K562 (cell line): ENCODE measurements at regions not wholly inside any gene's neighbourhood (a gene's known extent, or its start where the extent isn't known, plus 50 kb on each side); places are given as distances from the start of the nearest gene placed in this dataset.

ENCODE experiments used
- ATAC-seq: fragments of 200-7000 bp; cut with Tn5 transposase; 3 replicates; pipeline ENCODE4 v1.9.1; 2020; ENCODE audit warnings: moderate library complexity
- BruUV-seq: library from RNA; stranded (reverse); fragments of 400-500 nt; replicated peaks from 2 replicates; lab custom pipeline; 2021; lab: Mats Ljungman, UMichigan
- CTCF ChIA-PET: fragments of 300-600 bp; formaldehyde crosslinking; extraction: SDS; loops from one replicate; lab custom pipeline; 2021; ENCODE audit warnings: low intra/inter-chr PET ratio; lab: Yijun Ruan, JAX
- POLR2A ChIA-PET: fragments of 300-600, 350-650 bp; sonication (Branson Sonifier 250); formaldehyde crosslinking; extraction: SDS; loops from one replicate; lab custom pipeline; 2021; ENCODE audit warnings: antibody characterized with exemption, inconsistent platforms; lab: Yijun Ruan, JAX
- DNase-seq, 4 experiments: peaks; one replicate each; pipeline versions ENCODE4 v3.0.0 to v3.0.0-alpha.2; 2011 to 2018; ENCODE audit warnings: low spot score in 3 of 4, mixed read lengths in 3 of 4; ENCODE audit errors: extremely low read depth in 1 of 4
- FAIRE-seq: peaks from 2 replicates; lab custom pipeline; 2011; peaks lifted over from hg19 to GRCh38; lab: Jason Lieb, UNC
- H2AFZ ChIP-seq: 2 replicates; pipeline ENCODE4 v1.6.0; 2011; ENCODE audit warnings: low read depth, low read length, control low read depth, inconsistent platforms
- H3K27ac ChIP-seq: fragments of 200-600 bp; 3 replicates; pipeline ENCODE4 v1.8.0; 2011; ENCODE audit warnings: low read depth, mild to moderate bottlenecking, control low read depth, inconsistent platforms, low read length, moderate library complexity, mixed read lengths; ENCODE audit errors: extremely low read depth
- H3K27me3 ChIP-seq, 2 experiments: fragments of 300-600 bp in 1 of 2; 2 replicates in 1 of 2; 3 replicates in 1 of 2; pipeline versions ENCODE4 v1.6.0 to v1.8.0; 2011; ENCODE audit warnings: inconsistent platforms in 2 of 2, low read length in 2 of 2, mild to moderate bottlenecking in 1 of 2, mixed read lengths in 1 of 2, moderate library complexity in 1 of 2; ENCODE audit not compliant: control insufficient read depth in 2 of 2, insufficient read depth in 2 of 2
- H3K36me3 ChIP-seq: fragments of 300-600 bp; 3 replicates; pipeline ENCODE4 v1.8.0; 2011; ENCODE audit warnings: mild to moderate bottlenecking, low read length, inconsistent platforms; ENCODE audit not compliant: control insufficient read depth, insufficient read depth
- H3K4me1 ChIP-seq, 2 experiments: fragments of 200-600 bp in 1 of 2; replicated peaks in 1 of 2; 2 replicates in 1 of 2; 3 replicates in 1 of 2; pipeline versions ENCODE4 v1.5.1 to v1.8.0; 2011; ENCODE audit warnings: inconsistent platforms in 2 of 2, low read length in 2 of 2, mild to moderate bottlenecking in 1 of 2, mixed read lengths in 1 of 2, moderate library complexity in 1 of 2; ENCODE audit not compliant: control insufficient read depth in 2 of 2, insufficient read depth in 2 of 2
- H3K4me2 ChIP-seq: 2 replicates; pipeline ENCODE4 v1.6.1; 2011; ENCODE audit warnings: low read length, control low read depth, inconsistent platforms, mixed read lengths; ENCODE audit not compliant: insufficient read depth
- H3K4me3 ChIP-seq: fragments of 200-600 bp; sonication (generic), shearing (Covaris generic); 2 replicates; pipeline ENCODE4 v1.5.1; 2016; ENCODE audit warnings: control low read depth, inconsistent platforms
- H3K79me2 ChIP-seq: fragments of 200-600 bp; 3 replicates; pipeline ENCODE4 v1.8.0; 2011; ENCODE audit warnings: low read length, inconsistent platforms; ENCODE audit not compliant: control insufficient read depth, insufficient read depth
- H3K9ac ChIP-seq, 2 experiments: 2 replicates each; pipeline versions ENCODE4 v1.6.0 to v1.6.1; 2011; ENCODE audit warnings: low read depth in 2 of 2, low read length in 2 of 2, control low read depth in 1 of 2, inconsistent platforms in 1 of 2, mild to moderate bottlenecking in 1 of 2, mixed read lengths in 1 of 2; ENCODE audit not compliant: insufficient read depth in 1 of 2
- H3K9me1 ChIP-seq: one replicate; pipeline ENCODE4 v1.6.0; 2011; ENCODE audit warnings: inconsistent platforms, mild to moderate bottlenecking, low read length, moderate library complexity; ENCODE audit not compliant: control insufficient read depth, insufficient read depth
- H3K9me3 ChIP-seq: replicated peaks from 2 replicates; pipeline ENCODE4 v1.5.1; 2011; ENCODE audit warnings: low read depth, low read length, inconsistent platforms; ENCODE audit not compliant: control insufficient read depth, insufficient read depth
- H4K20me1 ChIP-seq: replicated peaks from 2 replicates; pipeline ENCODE4 v1.6.1; 2011; ENCODE audit warnings: low read length, inconsistent platforms, mixed read lengths; ENCODE audit not compliant: control insufficient read depth, insufficient read depth
- ARHGAP35 ChIP-seq: fragments of 450-650 bp; IDR thresholded peaks from 2 replicates; pipeline ENCODE4 v1.6.1; 2018; ENCODE audit not compliant: partially characterized antibody
- CHD2 ChIP-seq: IDR thresholded peaks from 2 replicates; pipeline ENCODE4 v1.6.1; 2011; ENCODE audit warnings: low read depth, low read length
- FOXP1 ChIP-seq: sonication (generic); formaldehyde crosslinking; IDR thresholded peaks from 2 replicates; pipeline ENCODE4 v1.8.0; 2022; ENCODE audit warnings: mild to moderate bottlenecking, missing genetic modification reagents
- GABPB2 ChIP-seq: fragments of 250-450 bp; sonication (Bioruptor Pico); conservative IDR thresholded peaks from 2 replicates; pipeline ENCODE4 v1.5.1; 2021; ENCODE audit warnings: mild to moderate bottlenecking
- HDAC2 ChIP-seq: fragments of 450-650 bp; IDR thresholded peaks from 2 replicates; pipeline ENCODE4 v1.6.1; 2016; ENCODE audit warnings: mild to moderate bottlenecking
- TEAD4 ChIP-seq, 2 experiments: sonication (generic) in 1 of 2; formaldehyde crosslinking in 1 of 2; IDR thresholded peaks; 2 replicates each; pipeline versions ENCODE4 v1.6.1 to v1.8.0; 2012 to 2022; ENCODE audit warnings: borderline replicate concordance in 1 of 2, inconsistent platforms in 1 of 2, low read length in 1 of 2, mild to moderate bottlenecking in 1 of 2, missing genetic modification reagents in 1 of 2
- THRAP3 ChIP-seq: fragments of 450-650 bp; IDR thresholded peaks from 2 replicates; pipeline ENCODE4 v1.6.1; 2016; ENCODE audit warnings: mild to moderate bottlenecking, inconsistent platforms, borderline replicate concordance
- ZNF41 ChIP-seq: fragments of 250-450 bp; sonication (Bioruptor Pico); conservative IDR thresholded peaks from 2 replicates; pipeline ENCODE4 v1.4.0; 2020; ENCODE audit warnings: mild to moderate bottlenecking
- WGBS: fragments of 100-300 bp; shearing (Covaris generic); methylation state at CpG from one replicate; pipeline ENCODE4 v1.1.6; 2016; ENCODE audit warnings: low coverage, mixed read lengths; ENCODE audit not compliant: insufficient coverage; ENCODE audit errors: missing lambda C conversion rate; 5-methylcytosine and 5-hydroxymethylcytosine counted together
- in situ Hi-C: fragments of 300-500 bp; cut with MboI; formaldehyde crosslinking; loops from 4 replicates; pipeline ENCODE4 v1.15.0; 2018; ENCODE audit warnings: inconsistent platforms, mixed read lengths
- intact Hi-C: fragments of 100-400 bp; cut with micrococcal nuclease; formaldehyde crosslinking; loops from 2 replicates; pipeline ENCODE4 v1.14.2; 2022

GRCh38 chr3:72298201-72299152 lies 513.5 kb upstream of the PROK2 start (continued):
- TF ChIP-seq TEAD4 (IDR thresholded peaks at IDR 0.05; ENCODE audit: low read length) = no peak
- no peak for TF ChIP-seq TEAD4 (CRISPR knock-in tag; IDR thresholded peaks at IDR 0.05; ENCODE audit: borderline replicate concordance)
- TF ChIP-seq CHD2 = no peak
- no peak for TF ChIP-seq GABPB2 (CRISPR knock-in tag)
- TF ChIP-seq, all 486 proteins: peak for 2

GRCh38 chr3:72297481-72297880 lies 512.5 kb upstream of the PROK2 start:
- no peak overlapping the region for H3K9ac ChIP-seq
- H3K27ac ChIP-seq = no peak overlapping the region
- peaks cover 0 to 3% of the 10 kb centered on the region in 2 experiments; a peak in 4 of 5 replicates for H3K4me1 ChIP-seq
- H3K4me2 ChIP-seq = no peak overlapping the region
- CTCF ChIA-PET = no interaction called here
- ATAC-seq = no peak
- no peak overlapping the region for H2AFZ ChIP-seq
- H4K20me1 ChIP-seq = no peaks in the 10 kb centered on the region
- no peaks in the 10 kb centered on the region for H3K79me2 ChIP-seq
- intact Hi-C loops (no loop called here), in situ Hi-C loops (no loop called here)
- 100% methylated on average over 1 of the region's 1 CpG for WGBS
- TF ChIP-seq ZNF41 (CRISPR knock-in tag) = no peak
- TF ChIP-seq FOXP1 (CRISPR knock-in tag) = no peak
- TF ChIP-seq THRAP3 = no peak
- no peak for TF ChIP-seq HDAC2
- no peak for TF ChIP-seq ARHGAP35
- H3K9me1 ChIP-seq = no peaks in the 10 kb centered on the region
- H3K27me3 ChIP-seq = no peaks in the 10 kb centered on the region
- no TSS peak for BruUV-seq
- H3K4me3 ChIP-seq = no peak overlapping the region
- H3K36me3 ChIP-seq = no peaks in the 10 kb centered on the region
- H3K9me3 ChIP-seq = no peaks in the 10 kb centered on the region
- POLR2A ChIA-PET = interaction anchor here (1.2 to 1.7 kb wide), 2 partner anchors 10 to 30 kb away, joined by 4 read pairs; no protein-coding TSS in a partner anchor
- no peak for DNase-seq
- no peak for FAIRE-seq
